PC-9 (cell line): ENCODE measurements at regions not wholly inside any gene's neighbourhood (a gene's known extent, or its start where the extent isn't known, plus 50 kb on each side); places are given as distances from the start of the nearest gene placed in this dataset.
"Not testable (repeated sequence)": the region's sequence is repeated elsewhere in the genome, so short reads cannot be mapped to it uniquely, and the experiment has no call there.

ENCODE experiments used
- BruUV-seq: library from RNA; stranded (reverse); fragments of 400-500 nt; replicated peaks from 2 replicates; lab custom pipeline; 2021; lab: Mats Ljungman, UMichigan
- CTCF ChIA-PET: fragments of 300-600 bp; sonication (Branson Sonifier 250); formaldehyde crosslinking; loops from one replicate; lab custom pipeline; 2022; ENCODE audit warnings: antibody characterized with exemption; lab: Charles Lee
- POLR2A ChIA-PET: fragments of 300-600 bp; sonication (Branson Sonifier 250); formaldehyde crosslinking; loops from one replicate; lab custom pipeline; 2022; ENCODE audit warnings: antibody characterized with exemption; ENCODE audit not compliant: unreplicated experiment; lab: Charles Lee
- DNase-seq, 2 experiments: peaks; one replicate each; pipeline versions ENCODE4 v3.0.0 to v3.0.0-alpha.2; 2015 to 2022; ENCODE audit warnings: mixed read lengths in 1 of 2
- H2AFZ ChIP-seq: fragments of 200-600 bp; sonication (generic); 2 replicates; pipeline ENCODE4 v1.8.1; 2017; ENCODE audit warnings: antibody characterized with exemption
- H3F3A ChIP-seq: fragments of 200-600 bp; sonication (generic); 2 replicates; pipeline ENCODE4 v1.8.1; 2017; ENCODE audit warnings: antibody characterized with exemption, mild to moderate bottlenecking, low read depth; ENCODE audit not compliant: insufficient read depth
- H3K27ac ChIP-seq: fragments of 200-600 bp; sonication (generic); 2 replicates; pipeline ENCODE4 v1.6.1; 2016; ENCODE audit warnings: mixed run types
- H3K27me3 ChIP-seq: fragments of 200-600 bp; sonication (generic); 2 replicates; pipeline ENCODE4 v1.6.1; 2016; ENCODE audit warnings: low read depth, mixed run types; ENCODE audit not compliant: insufficient read depth
- H3K36me3 ChIP-seq: fragments of 200-600 bp; sonication (generic); 2 replicates; pipeline ENCODE4 v1.6.1; 2016; ENCODE audit warnings: low read depth, mixed run types
- H3K4me1 ChIP-seq: fragments of 200-600 bp; sonication (generic); replicated peaks from 2 replicates; pipeline ENCODE4 v1.6.1; 2016; ENCODE audit warnings: mixed run types; ENCODE audit not compliant: insufficient read depth
- H3K4me2 ChIP-seq: fragments of 200-600 bp; sonication (generic); 2 replicates; pipeline ENCODE4 v1.6.1; 2017; ENCODE audit warnings: mixed run types
- H3K4me3 ChIP-seq: fragments of 200-600 bp; sonication (generic); 2 replicates; pipeline ENCODE4 v1.6.1; 2016; ENCODE audit warnings: mixed run types
- H3K79me2 ChIP-seq: fragments of 200-600 bp; sonication (generic); 2 replicates; pipeline ENCODE4 v1.6.1; 2017; ENCODE audit warnings: low read depth, mixed run types
- H3K9me2 ChIP-seq: fragments of 200-600 bp; sonication (generic); 2 replicates; pipeline ENCODE4 v1.8.1; 2017; ENCODE audit warnings: mild to moderate bottlenecking; ENCODE audit not compliant: insufficient read depth
- H3K9me3 ChIP-seq: fragments of 200-600 bp; sonication (generic); 2 replicates; pipeline ENCODE4 v1.8.1; 2016; ENCODE audit warnings: low read depth; ENCODE audit not compliant: insufficient read depth
- H4K20me1 ChIP-seq: fragments of 200-600 bp; sonication (generic); 2 replicates; pipeline ENCODE4 v1.8.1; 2017; ENCODE audit not compliant: insufficient read depth
- CTCF ChIP-seq: fragments of 200-600 bp; sonication (generic); conservative IDR thresholded peaks from 2 replicates; pipeline ENCODE4 v1.6.1; 2017; ENCODE audit warnings: mixed run types, antibody characterized with exemption, mild to moderate bottlenecking, moderate library complexity
- EZH2 ChIP-seq: fragments of 200-600 bp; sonication (generic); IDR thresholded peaks from 2 replicates; pipeline ENCODE4 v1.8.0; 2017; ENCODE audit warnings: antibody characterized with exemption, low read depth
- intact Hi-C: fragments of 100-400 bp; cut with micrococcal nuclease; formaldehyde crosslinking; loops from one replicate; pipeline ENCODE4 v1.10.0; 2022; ENCODE audit not compliant: unreplicated experiment

- no peaks in the 10 kb centered on the region for H3F3A ChIP-seq
- H3K79me2 ChIP-seq = no peaks in the 10 kb centered on the region
- H3K27ac ChIP-seq = no peak overlapping the region
- intact Hi-C loops = no loop called here
- CTCF ChIA-PET = no interaction called here
- no peaks in the 10 kb centered on the region for H3K27me3 ChIP-seq
- no TSS peak for BruUV-seq
- POLR2A ChIA-PET = no interaction called here
- no peak overlapping the region for H2AFZ ChIP-seq
- no peak for DNase-seq
- no peaks in the 10 kb centered on the region for H3K36me3 ChIP-seq
- no peaks in the 10 kb centered on the region for H3K9me3 ChIP-seq
- H3K4me2 ChIP-seq = no peak overlapping the region
- H4K20me1 ChIP-seq = no peaks in the 10 kb centered on the region
- no peak overlapping the region for H3K4me3 ChIP-seq
- TF ChIP-seq EZH2 = no peak
- TF ChIP-seq CTCF = no peak
- H3K4me1 ChIP-seq = no peaks in the 10 kb centered on the region
- H3K9me2 ChIP-seq = no peaks in the 10 kb centered on the region
Observed at GRCh38 chr12:86387591-86388145, 131.5 kb upstream of the MGAT4C start.

- H3K79me2 ChIP-seq, H3F3A ChIP-seq, DNase-seq, H3K27ac ChIP-seq, BruUV-seq, H3K36me3 ChIP-seq, H3K9me3 ChIP-seq, H2AFZ ChIP-seq, H3K9me2 ChIP-seq, H3K4me2 ChIP-seq, H3K4me3 ChIP-seq, H3K4me1 ChIP-seq, CTCF ChIA-PET, H3K27me3 ChIP-seq, H4K20me1 ChIP-seq, intact Hi-C loops, POLR2A ChIA-PET: not testable (repeated sequence)
Observed at GRCh38 chr12:86383759-86384158, 127.6 kb upstream of the MGAT4C start.

GRCh38 chr12:86379337-86379736 lies 123.1 kb upstream of the MGAT4C start:
- Histone ChIP-seq H3K4me1 (no peaks in the 10 kb centered on the region), H3F3A (no peaks in the 10 kb centered on the region), H3K4me3 (no peak overlapping the region), H3K27ac (no peak overlapping the region), H2AFZ (no peak overlapping the region), H3K27me3 (no peaks in the 10 kb centered on the region), H3K36me3 (no peaks in the 10 kb centered on the region), H3K9me3 (no peaks in the 10 kb centered on the region), H3K9me2 (no peaks in the 10 kb centered on the region), H4K20me1 (no peaks in the 10 kb centered on the region), H3K79me2 (no peaks in the 10 kb centered on the region), H3K4me2 (no peak overlapping the region)
- BruUV-seq = no TSS peak
- CTCF ChIA-PET = interaction anchor here (0.5 kb wide), 1 partner anchor 573 kb away, joined by 3 read pairs; no protein-coding TSS in a partner anchor
- no peak for DNase-seq
- intact Hi-C loops = no loop called here
- POLR2A ChIA-PET = no interaction called here
- no peak for TF ChIP-seq EZH2
- TF ChIP-seq CTCF = no peak

- CTCF ChIA-PET = no interaction called here
- Histone ChIP-seq H3K27ac (no peak overlapping the region), H3K4me3 (no peak overlapping the region), H3K36me3 (no peaks in the 10 kb centered on the region), H2AFZ (no peak overlapping the region), H3K27me3 (no peaks in the 10 kb centered on the region), H4K20me1 (no peaks in the 10 kb centered on the region), H3K4me1 (no peaks in the 10 kb centered on the region), H3K9me2 (no peaks in the 10 kb centered on the region; the same call in 1 of the 2 replicates), H3K4me2 (no peak overlapping the region), H3K9me3 (no peaks in the 10 kb centered on the region), H3K79me2 (no peaks in the 10 kb centered on the region), H3F3A (no peaks in the 10 kb centered on the region)
- TF ChIP-seq CTCF = no peak
- no peak for TF ChIP-seq EZH2
- DNase-seq = no peak
- POLR2A ChIA-PET = no interaction called here
- BruUV-seq = no TSS peak
- intact Hi-C loops = no loop called here
Observed at GRCh38 chr12:86376052-86376451, 119.9 kb upstream of the MGAT4C start.
